ENCODE measurements at regions not wholly inside any gene's neighbourhood (a gene's known extent, or its start where the extent isn't known, plus 50 kb on each side); places are given as distances from the start of the nearest gene placed in this dataset.

- H3K4me1 Mint-ChIP-seq = no peaks in the 10 kb centered on the region
Observed at GRCh38 chr3:177514611-177515499, 317.6 kb upstream of the TBL1XR1 start.

GRCh38 chr3:177515786-177516157 lies 318.5 kb upstream of the TBL1XR1 start:
- CTCF ChIA-PET = interaction anchor here (1.4 kb wide), 1 partner anchor 643 kb away, joined by 4 read pairs; no protein-coding TSS in a partner anchor
- no peaks in the 10 kb centered on the region for H3K27me3 Mint-ChIP-seq
- no peaks in the 10 kb centered on the region for H3K9me3 Mint-ChIP-seq
- H3K4me3 Mint-ChIP-seq = no peak overlapping the region
- DNase-seq = no peak
- no peaks in the 10 kb centered on the region for H3K4me1 Mint-ChIP-seq
- no peaks in the 10 kb centered on the region for H3K36me3 Mint-ChIP-seq
- no peak overlapping the region for H3K27ac Mint-ChIP-seq

More at GRCh38 chr3:177514611-177515499, 317.6 kb upstream of the TBL1XR1 start:
- Mint-ChIP-seq H3K27ac (no peak overlapping the region), H3K36me3 (no peaks in the 10 kb centered on the region), H3K9me3 (no peaks in the 10 kb centered on the region), H3K4me3 (no peak overlapping the region), H3K27me3 (no peaks in the 10 kb centered on the region)
- CTCF ChIA-PET = interaction anchor here (1.4 kb wide), 1 partner anchor 642 kb away, joined by 4 read pairs; no protein-coding TSS in a partner anchor
- DNase-seq = no peak

- no peak for DNase-seq
- H3K4me3 Mint-ChIP-seq = no peak overlapping the region
- no peaks in the 10 kb centered on the region for H3K4me1 Mint-ChIP-seq
- no peak overlapping the region for H3K27ac Mint-ChIP-seq
- H3K27me3 Mint-ChIP-seq = no peaks in the 10 kb centered on the region
- H3K9me3 Mint-ChIP-seq = no peaks in the 10 kb centered on the region
- CTCF ChIA-PET = interaction anchor here (0.6 to 1.4 kb wide), 2 partner anchors 16 to 644 kb away, joined by 4 to 5 read pairs; no protein-coding TSS in a partner anchor
- H3K36me3 Mint-ChIP-seq = no peaks in the 10 kb centered on the region
Observed at GRCh38 chr3:177516158-177517011, 319.1 kb upstream of the TBL1XR1 start.

- H3K9me3 Mint-ChIP-seq = no peaks in the 10 kb centered on the region
- no peak overlapping the region for H3K27ac Mint-ChIP-seq
- H3K4me3 Mint-ChIP-seq = no peak overlapping the region
- no peaks in the 10 kb centered on the region for H3K4me1 Mint-ChIP-seq
- no peaks in the 10 kb centered on the region for H3K27me3 Mint-ChIP-seq
- no peak for DNase-seq
- CTCF ChIA-PET = interaction anchor here (1.0 kb wide), 1 partner anchor 12 kb away, joined by 3 read pairs; no protein-coding TSS in a partner anchor
- H3K36me3 Mint-ChIP-seq = no peaks in the 10 kb centered on the region
Observed at GRCh38 chr3:177517906-177518305, 320.6 kb upstream of the TBL1XR1 start.

- Mint-ChIP-seq H3K4me3 (no peak overlapping the region), H3K36me3 (no peaks in the 10 kb centered on the region), H3K27ac (peak overlapping the region; percentile 34), H3K27me3 (no peaks in the 10 kb centered on the region), H3K4me1 (peaks cover 5% of the 10 kb centered on the region), H3K9me3 (no peaks in the 10 kb centered on the region)
- no peak for DNase-seq
- CTCF ChIA-PET = no interaction called here
Observed at GRCh38 chr3:177519588-177519987, 322.3 kb upstream of the TBL1XR1 start.

- Mint-ChIP-seq H3K4me1 (peaks cover 5% of the 10 kb centered on the region), H3K36me3 (no peaks in the 10 kb centered on the region), H3K4me3 (no peak overlapping the region), H3K27ac (no peak overlapping the region), H3K9me3 (peaks cover 3% of the 10 kb centered on the region), H3K27me3 (no peaks in the 10 kb centered on the region)
- no peak for DNase-seq
- CTCF ChIA-PET = no interaction called here
Observed at GRCh38 chr3:177521305-177521704, 324.0 kb upstream of the TBL1XR1 start.

GRCh38 chr3:177522051-177522450 lies 324.8 kb upstream of the TBL1XR1 start:
- DNase-seq = no peak
- Mint-ChIP-seq H3K4me3 (no peak overlapping the region), H3K9me3 (peaks cover 3% of the 10 kb centered on the region), H3K4me1 (peaks cover 5% of the 10 kb centered on the region), H3K27me3 (no peaks in the 10 kb centered on the region), H3K27ac (no peak overlapping the region), H3K36me3 (no peaks in the 10 kb centered on the region)
- CTCF ChIA-PET = no interaction called here

GRCh38 chr3:177523067-177523675 lies 325.9 kb upstream of the TBL1XR1 start:
- H3K9me3 Mint-ChIP-seq = peaks cover 3% of the 10 kb centered on the region
- H3K4me3 Mint-ChIP-seq = no peak overlapping the region
- no peaks in the 10 kb centered on the region for H3K36me3 Mint-ChIP-seq
- CTCF ChIA-PET = no interaction called here
- H3K4me1 Mint-ChIP-seq = peaks cover 5% of the 10 kb centered on the region
- H3K27ac Mint-ChIP-seq = no peak overlapping the region
- no peak for DNase-seq
- H3K27me3 Mint-ChIP-seq = no peaks in the 10 kb centered on the region

- no peak for DNase-seq
- peaks cover 5% of the 10 kb centered on the region for H3K4me1 Mint-ChIP-seq
- H3K9me3 Mint-ChIP-seq = peaks cover 3% of the 10 kb centered on the region
- no peaks in the 10 kb centered on the region for H3K36me3 Mint-ChIP-seq
- H3K4me3 Mint-ChIP-seq = no peak overlapping the region
- no peak overlapping the region for H3K27ac Mint-ChIP-seq
- no peaks in the 10 kb centered on the region for H3K27me3 Mint-ChIP-seq
- CTCF ChIA-PET = no interaction called here
Observed at GRCh38 chr3:177523872-177524438, 326.7 kb upstream of the TBL1XR1 start.

GRCh38 chr3:177524742-177525141 lies 327.5 kb upstream of the TBL1XR1 start:
- Mint-ChIP-seq H3K4me1 (peaks cover 5% of the 10 kb centered on the region), H3K9me3 (peaks cover 3% of the 10 kb centered on the region), H3K27me3 (no peaks in the 10 kb centered on the region), H3K36me3 (no peaks in the 10 kb centered on the region), H3K4me3 (no peak overlapping the region), H3K27ac (no peak overlapping the region)
- no peak for DNase-seq
- CTCF ChIA-PET = no interaction called here

- CTCF ChIA-PET = no interaction called here
- H3K27ac Mint-ChIP-seq = no peak overlapping the region
Observed at GRCh38 chr3:177525414-177525813, 328.1 kb upstream of the TBL1XR1 start.

GRCh38 chr3:177525987-177526712 lies 328.9 kb upstream of the TBL1XR1 start:
- H3K27me3 Mint-ChIP-seq = no peaks in the 10 kb centered on the region
- H3K27ac Mint-ChIP-seq = no peak overlapping the region
- peaks cover 3% of the 10 kb centered on the region for H3K9me3 Mint-ChIP-seq
- H3K4me1 Mint-ChIP-seq = peaks cover 5% of the 10 kb centered on the region
- H3K36me3 Mint-ChIP-seq = no peaks in the 10 kb centered on the region
- H3K4me3 Mint-ChIP-seq = no peak overlapping the region
- no peak for DNase-seq
- CTCF ChIA-PET = no interaction called here

More at GRCh38 chr3:177525414-177525813, 328.1 kb upstream of the TBL1XR1 start:
- no peaks in the 10 kb centered on the region for H3K27me3 Mint-ChIP-seq
- H3K36me3 Mint-ChIP-seq = no peaks in the 10 kb centered on the region
- no peak for DNase-seq
- peaks cover 5% of the 10 kb centered on the region for H3K4me1 Mint-ChIP-seq
- peaks cover 3% of the 10 kb centered on the region for H3K9me3 Mint-ChIP-seq
- H3K4me3 Mint-ChIP-seq = no peak overlapping the region

- Mint-ChIP-seq H3K36me3 (no peaks in the 10 kb centered on the region), H3K27ac (no peak overlapping the region), H3K4me3 (no peak overlapping the region), H3K9me3 (peaks cover 3% of the 10 kb centered on the region), H3K27me3 (no peaks in the 10 kb centered on the region), H3K4me1 (peaks cover 5% of the 10 kb centered on the region)
- CTCF ChIA-PET = no interaction called here
- DNase-seq = no peak
Observed at GRCh38 chr3:177527182-177527581, 329.9 kb upstream of the TBL1XR1 start.
